ENCODE measurements at regions not wholly inside any gene's neighbourhood (a gene's known extent, or its start where the extent isn't known, plus 50 kb on each side); places are given as distances from the start of the nearest gene placed in this dataset.

DNA sequence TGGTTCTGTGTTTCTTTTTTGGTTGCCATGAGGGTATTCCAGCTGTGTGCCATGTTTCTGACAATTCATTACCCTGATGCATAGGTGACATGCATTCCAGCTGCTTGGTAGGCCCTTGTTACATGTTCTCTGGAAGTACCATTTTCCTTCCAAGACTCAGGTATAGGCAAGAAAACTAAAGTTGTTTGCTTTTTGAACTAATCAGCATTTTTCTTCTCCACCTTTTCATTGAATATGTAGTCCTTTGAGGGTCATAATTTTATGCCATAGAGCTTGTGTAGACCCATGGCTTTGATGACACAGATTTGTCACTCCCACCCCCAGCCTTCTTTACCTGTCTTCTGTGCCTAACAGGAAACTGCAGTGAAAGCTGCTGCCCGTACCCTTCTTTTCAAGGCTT lies 339.2 kb downstream of the MED10 start:
- H3K9me3 ChIP-seq (ENCODE audit: insufficient read depth, low read length, severe bottlenecking), result no peaks in the 10 kb centered on the region
- no peaks in the 10 kb centered on the region for H3K36me3 ChIP-seq (ENCODE audit: insufficient read depth, low read length)
- H3K27me3 ChIP-seq (ENCODE audit: insufficient read depth, low read length, poor library complexity), result no peaks in the 10 kb centered on the region
- H4K20me1 ChIP-seq (ENCODE audit: insufficient read depth, low read length), result no peaks in the 10 kb centered on the region
- no peak overlapping the region for H3K27ac ChIP-seq (ENCODE audit: low read length)
- no peak overlapping the region for H2AFZ ChIP-seq (ENCODE audit: low read depth, low read length)
- no peak for ATAC-seq (ENCODE audit: insufficient read depth, low read depth)
- H3K4me1 ChIP-seq (ENCODE audit: insufficient read depth, low read length), result no peaks in the 10 kb centered on the region
- H3K4me2 ChIP-seq (ENCODE audit: insufficient read depth, low read length), result no peak overlapping the region
- H3K4me3 ChIP-seq (ENCODE audit: low read depth in 1 of 2, low read length in 2 of 2), result no peak overlapping the region
- no peak for TF ChIP-seq EZH2 (IDR thresholded peaks at IDR 0.05; ENCODE audit: borderline replicate concordance, low read depth, low read length, severe bottlenecking)
- no peak for TF ChIP-seq CTCF (IDR thresholded peaks at IDR 0.05; ENCODE audit: borderline replicate concordance, extremely low read depth, low read length, poor library complexity, severe bottlenecking)
- DNase-seq, result no peak
- H3K9ac ChIP-seq (ENCODE audit: low read depth, low read length), result no peak overlapping the region
- H3K79me2 ChIP-seq (ENCODE audit: insufficient read depth, low read length), result no peaks in the 10 kb centered on the region

- no peak overlapping the region for H3K4me2 ChIP-seq (ENCODE audit: insufficient read depth, low read length)
- no peaks in the 10 kb centered on the region for H4K20me1 ChIP-seq (ENCODE audit: insufficient read depth, low read length)
- H3K79me2 ChIP-seq (ENCODE audit: insufficient read depth, low read length), result no peaks in the 10 kb centered on the region
- H2AFZ ChIP-seq (ENCODE audit: low read depth, low read length), result no peak overlapping the region
- TF ChIP-seq CTCF (IDR thresholded peaks at IDR 0.05; ENCODE audit: borderline replicate concordance, extremely low read depth, low read length, poor library complexity, severe bottlenecking) (no peak), EZH2 (IDR thresholded peaks at IDR 0.05; ENCODE audit: borderline replicate concordance, low read depth, low read length, severe bottlenecking) (no peak)
- no peak overlapping the region for H3K4me3 ChIP-seq (ENCODE audit: low read depth in 1 of 2, low read length in 2 of 2)
- H3K27me3 ChIP-seq (ENCODE audit: insufficient read depth, low read length, poor library complexity), result no peaks in the 10 kb centered on the region
- H3K4me1 ChIP-seq (ENCODE audit: insufficient read depth, low read length), result no peaks in the 10 kb centered on the region
- DNase-seq (no peak), ATAC-seq (ENCODE audit: insufficient read depth, low read depth) (no peak)
- H3K36me3 ChIP-seq (ENCODE audit: insufficient read depth, low read length), result no peaks in the 10 kb centered on the region
- H3K9me3 ChIP-seq (ENCODE audit: insufficient read depth, low read length, severe bottlenecking), result no peaks in the 10 kb centered on the region
- no peak overlapping the region for H3K9ac ChIP-seq (ENCODE audit: low read depth, low read length)
- no peak overlapping the region for H3K27ac ChIP-seq (ENCODE audit: low read length)
These were observed 342.3 kb downstream of the MED10 start for GRCh38 chr5:6036006-6036405.

DNA sequence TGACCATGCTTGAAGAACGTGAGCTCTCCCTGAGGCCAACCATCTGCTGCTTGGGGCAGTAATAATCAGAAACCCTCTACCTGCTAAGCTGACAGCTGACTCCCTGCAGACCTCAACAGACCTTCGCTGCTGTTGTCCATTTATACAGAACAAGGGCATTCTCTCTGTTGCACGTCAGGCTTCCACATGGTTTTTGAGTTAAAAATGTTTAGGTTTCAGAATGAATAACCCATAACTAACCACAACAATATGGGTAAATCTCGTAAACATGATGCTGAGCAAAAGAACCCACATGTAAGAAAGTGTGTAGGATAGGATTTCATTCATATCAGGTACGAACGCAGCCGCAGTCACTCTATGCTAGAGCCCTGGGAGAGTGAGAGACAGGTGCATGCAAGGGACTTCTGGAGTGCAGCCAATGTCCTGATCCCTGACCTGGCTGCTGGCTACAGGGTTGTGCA lies 348.5 kb downstream of the MED10 start:
- H2AFZ ChIP-seq (ENCODE audit: low read depth, low read length), result no peak overlapping the region
- H3K4me1 ChIP-seq (ENCODE audit: insufficient read depth, low read length), result no peaks in the 10 kb centered on the region

More for the DNA sequence above, 348.5 kb downstream of the MED10 start:
- DNase-seq (no peak), ATAC-seq (ENCODE audit: insufficient read depth, low read depth) (no peak)
- Histone ChIP-seq H3K9me3 (ENCODE audit: insufficient read depth, low read length, severe bottlenecking) (no peaks in the 10 kb centered on the region), H3K27me3 (ENCODE audit: insufficient read depth, low read length, poor library complexity) (no peaks in the 10 kb centered on the region), H3K79me2 (ENCODE audit: insufficient read depth, low read length) (no peaks in the 10 kb centered on the region), H4K20me1 (ENCODE audit: insufficient read depth, low read length) (no peaks in the 10 kb centered on the region), H3K4me2 (ENCODE audit: insufficient read depth, low read length) (no peak overlapping the region), H3K36me3 (ENCODE audit: insufficient read depth, low read length) (no peaks in the 10 kb centered on the region), H3K9ac (ENCODE audit: low read depth, low read length) (no peak overlapping the region), H3K27ac (ENCODE audit: low read length) (no peak overlapping the region), H3K4me3 (ENCODE audit: low read depth in 1 of 2, low read length in 2 of 2) (no peak overlapping the region)
- no peak for TF ChIP-seq EZH2 (IDR thresholded peaks at IDR 0.05; ENCODE audit: borderline replicate concordance, low read depth, low read length, severe bottlenecking)
- no peak for TF ChIP-seq CTCF (IDR thresholded peaks at IDR 0.05; ENCODE audit: borderline replicate concordance, extremely low read depth, low read length, poor library complexity, severe bottlenecking)
